Activated T-cell treated with anti-CD3 and anti-CD28 coated beads, Interleukin-2, amount 50 U/mL, for 4 hours (primary cell): ENCODE measurements at regions not wholly inside any gene's neighbourhood (a gene's known extent, or its start where the extent isn't known, plus 50 kb on each side); places are given as distances from the start of the nearest gene placed in this dataset.
A peak's percentile ranks its signal among the peaks of the same experiment; 100 is the strongest.

Experiments
- ATAC-seq, 2 donors: fragments of 200-7000 bp; cut with Tn5 transposase; one replicate each; pipeline ENCODE4 v1.10.0; 2021
- DNase-seq: peaks from one replicate; pipeline ENCODE4 v3.0.0-alpha.2; 2020
- H3K27me3 Mint-ChIP-seq: one replicate; pipeline ENCODE4 v1.8.0; 2021; ENCODE audit warnings: low read depth, mixed read lengths
- H3K36me3 Mint-ChIP-seq: one replicate; pipeline ENCODE4 v1.8.0; 2022; ENCODE audit warnings: mixed read lengths; ENCODE audit not compliant: insufficient read depth
- H3K4me1 Mint-ChIP-seq: one replicate; pipeline ENCODE4 v1.8.0; 2021; ENCODE audit warnings: low read depth, mixed read lengths
- H3K4me3 Mint-ChIP-seq: one replicate; pipeline ENCODE4 v1.8.0; 2021; ENCODE audit warnings: mild to moderate bottlenecking, moderate library complexity, mixed read lengths
- H3K9me3 Mint-ChIP-seq: one replicate; pipeline ENCODE4 v1.8.0; 2021; ENCODE audit warnings: mixed read lengths

GRCh38 chr13:48904668-48905290, 70.9 kb upstream of the FNDC3A start:
- no peak for DNase-seq
- Mint-ChIP-seq H3K27me3 (peaks cover 6% of the 10 kb centered on the region), H3K4me3 (no peak overlapping the region), H3K36me3 (no peaks in the 10 kb centered on the region), H3K4me1 (peaks cover 2% of the 10 kb centered on the region), H3K9me3 (no peaks in the 10 kb centered on the region)
- ATAC-seq = peak in 1 of 2 donors; percentile 48

- Mint-ChIP-seq H3K9me3 (no peaks in the 10 kb centered on the region), H3K4me3 (no peak overlapping the region), H3K36me3 (no peaks in the 10 kb centered on the region), H3K4me1 (peaks cover 9% of the 10 kb centered on the region), H3K27me3 (peaks cover 3% of the 10 kb centered on the region)
- DNase-seq (no peak), ATAC-seq (no peak)
These were observed 69.5 kb upstream of the FNDC3A start for GRCh38 chr13:48906200-48906599.

- no peak for DNase-seq
- no peaks in the 10 kb centered on the region for H3K27me3 Mint-ChIP-seq
These were observed 67.2 kb upstream of the FNDC3A start for GRCh38 chr13:48908381-48909055.

GRCh38 chr13:48909056-48909389, 66.7 kb upstream of the FNDC3A start:
- Mint-ChIP-seq H3K9me3 (no peaks in the 10 kb centered on the region), H3K27me3 (no peaks in the 10 kb centered on the region), H3K36me3 (no peaks in the 10 kb centered on the region), H3K4me1 (peaks cover 9% of the 10 kb centered on the region), H3K4me3 (no peak overlapping the region)
- ATAC-seq (no peak), DNase-seq (no peak)

More at GRCh38 chr13:48908381-48909055, 67.2 kb upstream of the FNDC3A start:
- H3K9me3 Mint-ChIP-seq = no peaks in the 10 kb centered on the region
- ATAC-seq = no peak
- H3K36me3 Mint-ChIP-seq = no peaks in the 10 kb centered on the region
- H3K4me3 Mint-ChIP-seq = no peak overlapping the region
- H3K4me1 Mint-ChIP-seq = peaks cover 9% of the 10 kb centered on the region

- H3K27me3 Mint-ChIP-seq = no peaks in the 10 kb centered on the region
- H3K4me3 Mint-ChIP-seq = no peak overlapping the region
- ATAC-seq = no peak
- H3K9me3 Mint-ChIP-seq = no peaks in the 10 kb centered on the region
- DNase-seq = no peak
- H3K4me1 Mint-ChIP-seq = peaks cover 9% of the 10 kb centered on the region
- no peaks in the 10 kb centered on the region for H3K36me3 Mint-ChIP-seq
These were observed 65.0 kb upstream of the FNDC3A start for GRCh38 chr13:48910686-48911085.

- Mint-ChIP-seq H3K27me3 (peaks cover 1% of the 10 kb centered on the region), H3K4me1 (no peaks in the 10 kb centered on the region), H3K4me3 (no peak overlapping the region), H3K9me3 (no peaks in the 10 kb centered on the region), H3K36me3 (no peaks in the 10 kb centered on the region)
- ATAC-seq (no peak), DNase-seq (no peak)
These were observed 56.0 kb upstream of the FNDC3A start for GRCh38 chr13:48919751-48920150.

- no peak for ATAC-seq
- no peaks in the 10 kb centered on the region for H3K4me1 Mint-ChIP-seq
- H3K4me3 Mint-ChIP-seq = no peak overlapping the region
- no peaks in the 10 kb centered on the region for H3K36me3 Mint-ChIP-seq
- H3K9me3 Mint-ChIP-seq = no peaks in the 10 kb centered on the region
- peaks cover 1% of the 10 kb centered on the region for H3K27me3 Mint-ChIP-seq
- no peak for DNase-seq
These were observed 55.0 kb upstream of the FNDC3A start for GRCh38 chr13:48920730-48921129.

GRCh38 chr13:48923376-48923775, 52.3 kb upstream of the FNDC3A start:
- H3K4me3 Mint-ChIP-seq = no peak overlapping the region
- no peaks in the 10 kb centered on the region for H3K27me3 Mint-ChIP-seq
- ATAC-seq (no peak), DNase-seq (no peak)
- no peaks in the 10 kb centered on the region for H3K4me1 Mint-ChIP-seq
- no peaks in the 10 kb centered on the region for H3K36me3 Mint-ChIP-seq
- no peaks in the 10 kb centered on the region for H3K9me3 Mint-ChIP-seq

GRCh38 chr13:48925001-48925400, 50.7 kb upstream of the FNDC3A start:
- ATAC-seq (no peak), DNase-seq (no peak)
- Mint-ChIP-seq H3K9me3 (no peaks in the 10 kb centered on the region), H3K36me3 (no peaks in the 10 kb centered on the region), H3K27me3 (no peaks in the 10 kb centered on the region), H3K4me3 (no peak overlapping the region), H3K4me1 (no peaks in the 10 kb centered on the region)
